SIG-M5 treated with dmso at 0.1 percent for 504 hours (cell line): ENCODE measurements at regions not wholly inside any gene's neighbourhood (a gene's known extent, or its start where the extent isn't known, plus 50 kb on each side); places are given as distances from the start of the nearest gene placed in this dataset.

Source experiments
- DNase-seq: peaks from one replicate; lab custom pipeline; 2025; ENCODE audit not compliant: unreplicated experiment; lab: John Stamatoyannopoulos, UW

- DNase-seq = no peak
These were observed 56.7 kb upstream of the CXCL14 start for GRCh38 chr5:135635451-135635850.

GRCh38 chr5:135632798-135633197, 54.0 kb upstream of the CXCL14 start:
- no peak for DNase-seq

GRCh38 chr5:135631391-135631790, 52.6 kb upstream of the CXCL14 start:
- no peak for DNase-seq

GRCh38 chr5:135629666-135630065, 50.9 kb upstream of the CXCL14 start:
- DNase-seq = no peak

- DNase-seq = no peak
These were observed 50.2 kb upstream of the CXCL14 start for GRCh38 chr5:135628771-135629563.
